Stimulated activated CD8-positive, alpha-beta memory T cell treated with anti-CD3 and anti-CD28 coated beads, Interleukin-4, amount 100 ng/mL, for 24 hours (primary cell): ENCODE measurements at regions not wholly inside any gene's neighbourhood (a gene's known extent, or its start where the extent isn't known, plus 50 kb on each side); places are given as distances from the start of the nearest gene placed in this dataset.
"Not testable (repeated sequence)": the region's sequence is repeated elsewhere in the genome, so short reads cannot be mapped to it uniquely, and the experiment has no call there.

ENCODE experiments used
- DNase-seq: peaks from one replicate; pipeline ENCODE4 v3.0.0-alpha.2; 2020; ENCODE audit warnings: low read depth

DNA sequence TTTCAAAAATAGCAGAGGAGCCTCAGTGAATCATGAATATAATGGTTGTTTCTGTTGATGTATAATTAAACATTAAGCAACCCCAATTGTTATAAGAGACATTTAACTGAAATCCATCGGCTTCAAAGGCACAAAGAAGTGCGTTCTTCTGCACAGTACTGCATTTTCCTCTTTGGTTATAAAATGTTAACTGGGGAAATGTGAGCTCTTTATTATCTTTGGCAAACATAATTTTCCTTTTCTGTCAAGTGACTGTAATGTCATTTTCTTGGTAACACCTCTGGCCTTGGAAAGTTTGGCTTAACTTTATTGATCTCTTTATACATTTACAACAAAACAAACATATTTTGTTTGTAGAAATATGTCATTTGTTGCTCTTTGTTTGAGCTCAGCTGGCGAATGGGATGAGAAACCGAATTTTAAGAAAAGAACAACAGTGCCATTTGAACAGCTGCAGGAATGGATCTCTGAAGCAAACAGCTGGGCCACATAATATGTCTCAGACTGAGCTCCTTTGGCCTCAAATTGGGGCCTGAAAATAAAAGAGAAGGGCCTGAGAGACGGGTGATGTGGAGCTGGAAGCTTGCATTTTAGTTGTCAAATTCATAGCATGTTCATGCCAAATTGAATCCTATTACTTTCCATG lies 427.0 kb upstream of the SPTLC3 start:
- no peak for DNase-seq

DNA sequence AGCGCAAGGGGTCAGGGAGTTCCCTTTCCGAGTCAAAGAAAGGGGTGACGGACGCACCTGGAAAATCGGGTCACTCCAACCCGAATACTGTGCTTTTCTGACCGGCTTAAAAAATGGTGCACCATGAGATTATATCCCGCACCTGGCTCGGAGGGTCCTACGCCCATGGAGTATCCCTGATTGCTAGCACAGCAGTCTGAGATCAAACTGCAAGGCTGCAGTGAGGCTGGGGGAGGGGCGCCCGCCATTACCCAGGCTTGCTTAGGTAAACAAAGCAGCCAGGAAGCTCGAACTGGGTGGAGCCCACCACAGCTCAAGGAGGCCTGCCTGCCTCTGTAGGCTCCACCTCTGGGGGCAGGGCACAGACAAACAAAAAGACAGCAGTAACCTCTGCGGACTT lies 426.1 kb upstream of the SPTLC3 start:
- not testable (repeated sequence) for DNase-seq

DNA sequence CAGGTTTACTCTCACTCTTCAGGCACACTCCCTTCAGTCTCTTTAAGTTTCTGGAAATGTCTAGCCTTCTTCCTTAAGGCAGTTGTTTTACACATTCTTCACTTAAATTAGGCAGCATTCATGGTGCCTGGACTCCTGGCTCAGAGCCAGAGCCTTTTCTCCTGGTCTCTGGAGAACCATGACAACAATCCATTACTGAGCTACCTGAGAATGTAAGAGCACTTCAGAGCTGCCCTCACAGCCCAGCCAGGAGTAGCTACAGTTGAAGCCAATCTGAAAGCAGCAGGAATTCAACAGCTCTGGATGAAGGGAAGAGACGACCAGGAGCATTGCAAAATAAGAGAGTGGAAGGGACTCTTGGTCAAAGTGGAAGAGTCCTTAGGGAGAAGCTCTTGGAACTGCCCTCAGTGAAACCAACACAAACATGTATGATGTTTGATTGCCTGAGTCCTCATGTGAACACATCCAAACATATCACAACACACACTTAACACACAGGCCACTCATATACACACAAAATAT lies 416.8 kb upstream of the SPTLC3 start:
- DNase-seq = no peak

DNA sequence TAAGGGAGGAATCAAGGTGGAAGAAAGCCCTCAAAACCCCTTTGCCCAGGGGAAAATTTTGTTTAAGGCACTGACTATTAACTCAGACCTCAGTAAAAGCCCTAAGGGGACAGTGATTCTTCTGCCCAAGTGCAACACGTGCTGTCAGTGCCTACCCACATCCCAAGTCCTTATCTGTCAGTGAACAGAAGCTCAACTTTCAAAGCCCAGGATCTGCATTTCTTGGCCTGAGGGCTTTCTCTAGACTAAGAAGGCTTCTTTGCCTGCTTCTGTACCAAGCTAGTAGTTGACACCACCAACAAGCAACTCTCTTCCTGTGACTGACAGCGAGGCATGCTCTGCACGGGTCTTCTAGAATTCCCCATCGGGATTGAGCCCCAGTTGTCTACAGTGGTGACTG lies 416.0 kb upstream of the SPTLC3 start:
- DNase-seq = no peak

DNA sequence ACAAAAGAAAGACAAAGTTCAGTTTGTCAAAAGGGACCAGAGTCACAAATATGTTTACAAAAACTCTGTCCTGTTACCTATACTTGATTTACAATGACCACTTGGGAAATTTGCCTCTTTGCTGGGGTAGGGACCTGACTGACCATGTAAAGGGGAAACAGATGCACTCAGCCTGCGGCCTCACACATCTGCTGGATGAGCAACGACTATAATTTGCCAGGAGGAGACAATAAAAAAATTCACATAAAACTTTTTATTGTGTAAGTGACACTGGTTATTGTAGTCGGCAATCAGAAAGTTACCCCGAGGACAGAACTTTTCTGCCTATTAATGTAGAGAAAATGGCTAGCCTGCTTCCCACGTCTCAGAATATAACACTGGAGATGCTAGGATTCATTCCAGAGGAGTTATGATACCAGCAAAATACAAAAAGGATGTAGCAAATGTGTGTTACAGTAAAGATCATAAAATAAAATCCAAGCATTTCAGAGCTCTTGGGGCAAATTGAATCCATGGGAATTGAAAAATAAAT lies 415.4 kb upstream of the SPTLC3 start:
- no peak for DNase-seq

DNA sequence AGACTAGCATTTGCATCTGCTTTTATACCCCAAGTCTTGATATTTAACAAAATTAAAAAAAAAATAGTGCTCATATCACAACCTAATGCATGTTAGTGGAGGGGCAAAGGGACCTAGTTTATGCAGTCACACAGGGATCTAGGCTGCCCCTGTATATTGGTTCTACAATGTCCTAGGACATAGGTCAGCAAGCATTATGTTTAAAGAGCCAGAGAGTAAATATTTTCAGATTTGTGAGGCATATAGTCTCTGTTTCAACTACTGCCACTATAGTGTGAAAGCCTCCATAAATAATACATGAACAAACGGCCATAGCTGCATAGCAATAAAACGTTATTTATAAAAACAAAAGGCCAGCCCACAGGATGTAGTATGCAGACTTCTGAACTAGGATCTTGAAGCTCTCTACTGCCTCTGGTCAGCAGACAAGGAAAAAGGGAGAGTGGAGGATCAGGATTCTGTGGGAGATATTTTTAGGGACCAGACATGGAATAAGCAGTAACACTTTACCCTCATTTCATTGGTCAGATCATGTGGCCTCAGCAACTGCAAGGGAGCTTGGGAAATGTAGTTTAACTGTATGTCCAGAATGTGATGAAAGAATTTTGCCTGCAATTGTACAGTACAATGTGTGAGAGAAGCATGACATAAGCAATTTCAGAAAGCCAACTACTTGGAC lies 414.2 kb upstream of the SPTLC3 start:
- no peak for DNase-seq

DNA sequence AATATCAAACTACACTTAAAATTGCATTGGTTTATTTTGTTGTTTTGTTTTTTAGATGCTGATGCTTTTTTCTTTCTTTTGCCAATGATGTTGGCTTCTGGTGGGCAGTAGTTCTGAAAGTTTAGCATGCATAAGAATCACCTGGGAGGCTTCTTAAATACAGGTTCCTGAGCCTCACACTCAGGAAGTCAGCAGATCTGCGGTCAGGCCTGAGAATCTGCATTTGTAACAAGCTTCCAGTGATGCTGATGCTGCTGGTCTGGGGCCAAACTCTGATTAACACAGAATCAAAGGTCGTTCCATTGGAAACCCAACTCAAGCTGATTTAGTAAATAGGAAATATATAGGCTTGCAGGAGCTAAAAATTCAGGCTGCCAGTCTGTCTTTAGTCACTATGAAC lies 412.9 kb upstream of the SPTLC3 start:
- no peak for DNase-seq

DNA sequence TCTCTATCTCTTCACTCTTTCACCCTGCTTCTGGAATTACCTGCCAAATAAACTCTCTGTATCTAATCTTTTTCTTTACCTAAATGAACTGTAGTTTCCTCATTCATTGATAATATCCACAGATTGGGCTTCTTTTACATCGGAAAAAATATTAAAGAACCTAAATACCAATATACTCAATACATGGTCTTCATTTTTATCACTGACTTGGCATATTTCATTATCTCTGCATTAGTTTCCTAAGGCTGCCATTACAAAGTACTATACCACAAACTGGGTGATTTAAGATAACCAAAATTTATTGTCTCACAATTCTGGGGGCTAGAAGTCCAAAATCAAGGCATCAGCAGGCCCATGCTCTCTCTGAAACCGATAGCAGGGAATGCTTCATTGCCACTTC lies 411.9 kb upstream of the SPTLC3 start:
- DNase-seq = no peak

DNA sequence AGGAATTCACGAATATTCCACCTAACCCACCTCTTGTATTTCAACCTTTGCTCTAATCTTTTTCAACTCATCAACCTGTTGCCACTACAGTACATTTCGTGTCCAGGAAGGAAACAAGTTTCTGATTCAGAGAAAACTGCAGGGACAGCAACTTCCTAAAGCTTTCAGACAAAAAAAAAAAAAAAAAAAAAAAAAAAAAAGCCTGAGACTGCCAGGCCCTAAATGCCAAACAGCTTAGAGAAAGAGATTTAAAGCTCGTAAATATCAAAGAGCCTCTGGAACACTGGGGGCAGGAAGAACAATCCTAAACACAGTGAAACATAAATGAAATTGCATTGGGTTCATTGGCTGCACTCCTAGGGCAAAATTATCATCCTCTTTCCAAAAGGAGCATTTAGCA lies 411.2 kb upstream of the SPTLC3 start:
- DNase-seq = no peak

DNA sequence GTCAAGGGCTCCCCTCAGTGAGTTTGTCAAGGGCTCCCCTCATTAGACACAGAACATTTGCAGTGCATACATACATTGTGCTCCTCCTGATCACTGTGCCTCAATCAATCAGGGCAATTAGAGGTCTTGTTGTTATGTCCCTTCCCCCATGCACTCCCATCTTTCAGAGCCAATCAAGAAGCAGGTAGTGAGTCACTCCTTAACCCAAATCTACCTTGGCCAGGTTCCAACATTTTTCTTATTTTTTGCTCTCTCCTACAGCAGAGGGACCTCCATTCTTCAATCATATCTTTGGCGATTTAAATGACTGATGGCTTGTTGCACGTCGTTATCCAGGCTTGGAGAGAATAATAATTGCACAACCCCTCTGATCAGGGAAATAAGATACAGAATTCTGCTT lies 409.9 kb upstream of the SPTLC3 start:
- DNase-seq = no peak

DNA sequence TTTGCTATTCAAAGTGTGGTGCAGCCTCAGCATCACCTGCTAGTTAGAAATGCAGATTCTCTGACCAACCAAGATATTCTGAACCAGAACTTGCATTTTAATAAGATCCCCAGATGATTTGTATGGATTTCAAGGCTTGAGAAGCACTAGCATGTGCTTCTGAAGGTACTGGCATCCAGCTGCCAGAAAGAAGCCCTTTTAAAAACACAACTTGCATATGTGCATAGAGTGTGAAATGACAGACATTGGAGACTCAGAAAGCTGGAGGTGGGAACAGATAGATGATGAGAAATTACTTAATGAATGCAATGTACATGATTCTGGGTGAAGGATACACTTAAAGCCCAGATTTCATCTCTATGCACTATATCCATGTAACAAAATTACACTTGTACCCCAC lies 409.3 kb upstream of the SPTLC3 start:
- DNase-seq = no peak

DNA sequence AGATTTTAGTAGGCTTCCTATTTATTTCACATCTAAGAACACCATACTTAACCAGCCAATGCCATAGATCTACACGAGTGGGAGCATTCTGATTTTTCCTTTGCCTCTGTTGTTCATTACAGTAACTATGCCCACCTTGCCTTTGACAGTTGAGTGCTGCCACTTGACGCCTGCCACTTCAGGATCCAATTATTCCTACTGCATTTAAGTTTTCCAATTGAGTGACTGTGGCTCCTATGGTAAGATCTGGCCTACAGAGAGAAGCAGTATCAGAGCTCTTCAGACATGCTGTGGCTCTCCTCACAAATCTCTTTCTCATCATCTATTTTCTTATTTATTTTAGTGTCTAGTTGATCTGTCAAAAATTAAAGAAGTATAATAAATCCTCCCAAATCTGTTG lies 403.0 kb upstream of the SPTLC3 start:
- DNase-seq = no peak

DNA sequence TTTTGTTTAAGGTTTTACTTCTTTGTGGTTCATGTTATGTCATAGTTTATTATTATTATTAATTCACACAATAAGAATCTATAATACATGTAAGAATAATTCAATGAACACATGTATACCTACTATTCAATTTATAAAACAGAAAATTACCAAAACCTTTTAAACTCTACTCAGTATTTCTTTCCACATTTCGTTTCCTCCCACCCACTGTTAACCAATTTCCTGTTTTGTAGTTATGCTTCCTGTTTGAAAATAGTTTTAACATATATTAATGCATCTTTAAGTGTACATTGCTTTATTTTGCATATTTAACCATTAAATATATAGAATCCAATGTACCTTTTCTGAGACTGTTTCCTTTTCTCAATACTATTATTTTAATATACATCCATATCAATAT lies 397.9 kb upstream of the SPTLC3 start:
- no peak for DNase-seq

DNA sequence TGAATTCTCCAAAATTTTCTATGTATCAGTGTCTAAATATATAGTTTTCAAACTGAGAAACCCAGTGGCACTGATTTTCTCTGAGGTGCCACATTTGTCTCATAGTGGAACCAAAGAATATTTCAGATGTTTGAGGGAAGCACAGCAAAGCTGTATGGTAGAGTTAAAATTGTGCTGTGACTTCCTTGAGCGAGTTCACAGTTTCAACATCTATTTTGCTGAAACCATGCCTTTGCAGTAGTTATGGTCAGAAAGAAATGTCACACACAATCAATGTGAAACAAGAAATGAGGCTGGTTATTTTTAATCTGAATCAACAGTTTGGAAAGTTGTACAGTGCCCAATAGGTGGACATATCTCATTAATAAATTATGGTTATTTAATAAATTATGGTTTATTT lies 394.0 kb upstream of the SPTLC3 start:
- DNase-seq = no peak

DNA sequence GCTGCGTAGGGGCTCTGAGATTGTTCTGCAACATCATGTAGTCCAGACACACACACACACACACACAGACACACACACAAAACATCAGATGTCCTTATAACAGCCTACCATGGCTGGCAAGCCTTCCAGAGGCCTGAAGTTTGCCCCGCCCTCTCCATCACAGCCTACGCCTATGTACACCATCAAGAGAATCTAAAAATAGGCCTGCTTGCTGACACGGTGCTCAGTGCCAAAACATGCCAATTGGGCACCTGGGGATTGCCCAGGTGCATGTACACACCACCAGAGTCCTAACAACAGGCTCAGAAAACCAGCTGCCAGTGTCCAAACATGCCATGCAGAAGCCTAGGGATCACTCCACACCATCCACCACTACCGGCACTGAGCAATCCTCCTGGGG lies 391.7 kb upstream of the SPTLC3 start:
- no peak for DNase-seq

DNA sequence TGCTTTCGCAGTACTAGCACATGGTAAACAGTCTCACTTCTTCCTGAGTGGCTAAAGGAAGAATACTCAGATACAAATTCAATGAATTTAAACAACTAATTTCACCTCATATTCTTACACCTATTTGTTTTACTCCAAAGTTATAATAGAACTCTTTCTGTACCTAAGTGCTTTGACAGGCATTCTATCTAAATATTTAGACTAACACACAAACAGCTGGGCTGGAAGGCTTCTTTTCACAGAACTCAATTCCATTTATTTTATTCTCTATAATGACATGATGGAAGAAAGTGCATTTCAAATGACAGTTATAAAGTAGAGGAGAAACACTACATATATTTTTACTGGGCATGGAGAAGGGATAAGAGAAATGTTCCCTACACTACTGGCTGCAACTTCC lies 384.9 kb upstream of the SPTLC3 start:
- DNase-seq = no peak

DNA sequence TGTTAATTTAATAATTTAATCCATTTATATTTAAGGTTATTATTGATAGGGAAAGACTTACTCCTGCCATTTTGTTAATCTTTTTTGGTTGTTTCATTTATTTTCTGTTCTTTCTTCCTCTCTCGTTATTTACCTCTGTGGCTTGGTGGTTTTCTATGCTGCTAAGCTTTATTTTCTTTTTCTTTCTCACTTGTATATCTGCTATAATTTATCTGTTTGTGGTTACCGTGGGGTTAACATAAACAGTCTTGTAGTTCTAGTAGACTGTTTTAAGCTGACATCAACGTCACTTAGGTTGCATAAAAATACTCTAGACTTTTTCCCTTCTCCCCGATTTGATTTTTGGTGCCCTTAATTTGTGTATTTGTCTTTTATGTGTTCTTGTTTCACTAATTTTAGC lies 381.3 kb upstream of the SPTLC3 start:
- DNase-seq = no peak

DNA sequence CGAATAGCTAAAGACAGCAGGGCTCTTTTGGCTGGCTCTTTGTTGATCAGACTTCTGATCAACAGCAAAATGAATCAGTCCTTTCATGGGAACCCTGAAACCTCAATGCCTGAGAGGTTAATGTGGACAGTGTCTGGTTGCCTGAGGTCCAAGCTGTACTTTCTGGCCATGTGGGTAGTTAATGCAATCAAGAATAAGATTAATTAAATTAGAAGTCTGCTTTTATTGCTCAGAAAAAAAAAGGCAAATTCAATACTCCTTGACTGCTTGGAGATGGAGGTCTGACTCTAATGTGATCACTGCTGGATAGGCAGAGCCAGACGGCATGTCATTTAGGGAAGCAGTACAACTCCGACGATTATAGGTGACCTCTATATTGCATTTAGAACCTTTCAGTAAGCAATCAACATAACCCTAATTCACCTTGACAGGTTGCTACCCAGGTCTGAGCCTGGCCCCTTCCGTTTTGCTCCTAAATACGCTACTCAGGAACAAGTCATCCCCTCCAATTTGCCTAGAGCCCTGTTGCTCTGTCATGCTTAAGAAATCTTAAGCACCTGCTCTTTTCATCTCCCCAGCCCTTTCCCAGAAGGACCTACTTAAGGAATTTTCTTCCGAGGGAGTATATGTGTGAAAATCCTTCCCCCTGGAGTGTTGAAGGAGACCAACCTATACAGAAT lies 370.0 kb upstream of the SPTLC3 start:
- no peak for DNase-seq

DNA sequence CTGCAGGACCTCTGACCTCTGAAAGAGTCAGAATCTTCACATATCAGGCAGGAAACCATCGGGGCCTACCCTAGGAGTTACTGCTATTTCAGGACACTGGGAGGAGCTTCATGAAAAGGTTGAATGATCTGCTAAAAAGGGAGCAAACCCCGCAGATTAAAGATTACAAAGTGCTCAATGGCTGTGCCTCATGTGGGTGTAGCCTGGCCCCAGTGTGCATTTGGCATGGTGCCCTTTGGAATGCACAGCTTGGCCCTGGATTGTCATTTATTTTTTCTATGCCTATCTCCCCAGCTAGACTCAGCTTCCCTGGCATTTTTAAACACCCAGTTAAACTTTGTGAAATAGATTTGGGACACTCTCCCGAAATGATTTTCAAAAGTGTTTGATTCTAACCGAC lies 368.5 kb upstream of the SPTLC3 start:
- DNase-seq = no peak

DNA sequence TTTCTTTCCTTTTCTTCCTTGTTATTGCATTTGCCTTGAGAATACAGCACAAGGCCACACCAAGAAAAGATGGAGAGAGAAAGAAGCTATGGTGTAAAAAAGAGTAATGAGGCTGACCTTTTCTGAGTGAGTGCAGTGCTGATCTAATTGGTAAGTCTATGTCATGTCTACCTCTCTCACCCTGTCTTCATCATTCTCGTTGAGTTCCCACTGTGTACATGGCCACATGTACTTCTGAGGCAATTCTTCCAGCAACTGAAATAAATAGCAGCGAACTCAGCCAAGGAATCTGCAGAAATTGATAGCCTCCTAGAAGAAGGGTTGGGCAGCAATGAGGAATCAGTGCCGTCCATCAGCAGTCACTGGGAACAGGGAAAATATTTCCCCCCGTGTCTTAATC lies 367.2 kb upstream of the SPTLC3 start:
- no peak for DNase-seq

DNA sequence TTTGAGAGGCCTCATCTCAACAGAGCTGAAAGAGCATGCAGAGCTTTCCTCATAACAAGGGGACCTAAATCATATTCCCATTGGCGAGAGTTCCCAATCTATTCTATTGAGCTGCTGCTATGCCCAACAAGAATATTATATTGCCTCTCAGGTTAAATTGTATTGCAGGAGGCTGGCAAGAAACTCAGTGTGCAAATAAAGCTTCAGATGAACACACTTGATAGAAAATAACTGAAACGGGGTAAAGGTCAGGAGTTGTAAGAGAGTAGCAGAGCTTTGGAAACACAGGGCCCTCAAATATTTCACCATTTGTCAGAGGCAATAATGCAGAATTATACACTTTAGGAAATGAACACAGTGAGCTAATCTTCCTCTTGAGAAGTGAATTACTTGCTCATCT lies 364.3 kb upstream of the SPTLC3 start:
- DNase-seq = no peak

DNA sequence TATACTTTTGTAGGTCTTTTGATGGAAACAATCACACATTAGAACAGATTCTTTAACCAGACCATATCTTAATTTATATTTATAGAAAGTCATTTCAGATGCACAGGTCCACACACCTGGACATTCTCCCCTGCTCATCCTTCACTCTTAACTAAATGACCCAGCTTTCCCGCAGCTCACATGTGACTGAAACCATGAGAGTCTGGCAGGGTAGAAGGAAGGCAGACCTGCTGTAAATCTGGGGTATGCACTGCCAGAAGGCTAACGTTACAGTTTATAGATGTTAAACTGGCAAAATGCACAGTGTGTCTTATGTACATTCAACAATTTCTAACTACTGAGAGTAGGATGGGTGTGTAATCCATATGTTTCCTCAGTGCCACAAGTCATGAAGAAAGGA lies 359.5 kb upstream of the SPTLC3 start:
- DNase-seq = no peak

DNA sequence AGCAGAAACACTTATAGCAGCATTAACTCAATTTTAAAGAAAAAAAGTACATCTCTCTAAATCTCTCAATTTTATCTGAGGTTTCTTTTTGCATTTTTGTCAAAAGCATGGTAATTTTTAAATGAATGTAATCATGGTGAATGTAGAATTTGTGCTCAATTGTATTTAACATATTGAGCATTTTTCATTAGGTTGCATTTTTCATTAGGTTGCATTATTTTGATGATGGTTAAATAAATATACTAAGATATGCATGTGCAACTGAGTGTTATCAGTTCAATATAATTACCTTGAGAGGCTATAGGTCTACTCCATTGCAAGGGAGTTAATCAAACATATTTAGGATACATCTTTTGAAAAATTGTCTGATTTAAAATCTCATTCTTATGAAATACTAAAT lies 355.1 kb upstream of the SPTLC3 start:
- no peak for DNase-seq
